ENCODE measurements at regions not wholly inside any gene's neighbourhood (a gene's known extent, or its start where the extent isn't known, plus 50 kb on each side); places are given as distances from the start of the nearest gene placed in this dataset.

DNA sequence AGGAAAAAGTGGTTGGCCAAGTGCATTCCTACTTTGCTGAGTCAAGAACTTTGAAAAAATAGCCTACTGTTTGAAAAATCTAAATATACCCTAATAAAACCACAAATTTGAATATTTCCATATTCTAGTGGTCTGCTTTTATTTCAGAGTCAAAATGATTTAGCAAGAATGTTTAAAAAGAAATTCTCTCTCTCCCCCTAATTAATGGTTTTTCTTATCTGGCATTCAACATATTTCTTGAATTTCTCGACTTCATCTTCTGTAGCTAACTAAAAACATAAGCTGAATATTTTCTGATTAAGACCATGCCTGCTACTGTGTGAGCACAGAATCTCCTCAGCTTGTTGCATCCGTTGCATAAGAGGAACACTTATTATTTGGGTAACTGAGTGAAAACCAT is 563.5 kb upstream of the TBL1XR1 start:
- no peaks in the 10 kb centered on the region for H3K27me3 ChIP-seq (replicated peaks in 1 of 7)
- H3K4me1 ChIP-seq, result no peaks in the 10 kb centered on the region
- peaks cover 0 to 2% (median 0%) of the 10 kb centered on the region in 8 donors for H3K9me3 ChIP-seq
- no peaks in the 10 kb centered on the region for H3K36me3 ChIP-seq
- intact Hi-C loops (cut with DNase I; ENCODE audit: low total_unique reads), result no loop called here
- DNase-seq, result no peak
- 71 to 87% (median 83%) methylated on average over 2 of the region's 2 CpGs for WGBS, 5 donors
- H3K4me3 ChIP-seq, result no peak overlapping the region
- TF ChIP-seq, protein P1, sequence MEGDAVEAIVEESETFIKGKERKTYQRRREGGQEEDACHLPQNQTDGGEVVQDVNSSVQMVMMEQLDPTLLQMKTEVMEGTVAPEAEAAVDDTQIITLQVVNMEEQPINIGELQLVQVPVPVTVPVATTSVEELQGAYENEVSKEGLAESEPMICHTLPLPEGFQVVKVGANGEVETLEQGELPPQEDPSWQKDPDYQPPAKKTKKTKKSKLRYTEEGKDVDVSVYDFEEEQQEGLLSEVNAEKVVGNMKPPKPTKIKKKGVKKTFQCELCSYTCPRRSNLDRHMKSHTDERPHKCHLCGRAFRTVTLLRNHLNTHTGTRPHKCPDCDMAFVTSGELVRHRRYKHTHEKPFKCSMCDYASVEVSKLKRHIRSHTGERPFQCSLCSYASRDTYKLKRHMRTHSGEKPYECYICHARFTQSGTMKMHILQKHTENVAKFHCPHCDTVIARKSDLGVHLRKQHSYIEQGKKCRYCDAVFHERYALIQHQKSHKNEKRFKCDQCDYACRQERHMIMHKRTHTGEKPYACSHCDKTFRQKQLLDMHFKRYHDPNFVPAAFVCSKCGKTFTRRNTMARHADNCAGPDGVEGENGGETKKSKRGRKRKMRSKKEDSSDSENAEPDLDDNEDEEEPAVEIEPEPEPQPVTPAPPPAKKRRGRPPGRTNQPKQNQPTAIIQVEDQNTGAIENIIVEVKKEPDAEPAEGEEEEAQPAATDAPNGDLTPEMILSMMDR (IDR thresholded peaks at IDR 0.05 in 8 of 11, conservative IDR thresholded peaks at IDR 0.05 in 3 of 11), result no peak
- no peak for TF ChIP-seq POLR2A (IDR thresholded peaks at IDR 0.05)
- no peak for TF ChIP-seq POLR2AphosphoS5 (IDR thresholded peaks at IDR 0.05)
- no peak overlapping the region for H3K27ac ChIP-seq

DNA sequence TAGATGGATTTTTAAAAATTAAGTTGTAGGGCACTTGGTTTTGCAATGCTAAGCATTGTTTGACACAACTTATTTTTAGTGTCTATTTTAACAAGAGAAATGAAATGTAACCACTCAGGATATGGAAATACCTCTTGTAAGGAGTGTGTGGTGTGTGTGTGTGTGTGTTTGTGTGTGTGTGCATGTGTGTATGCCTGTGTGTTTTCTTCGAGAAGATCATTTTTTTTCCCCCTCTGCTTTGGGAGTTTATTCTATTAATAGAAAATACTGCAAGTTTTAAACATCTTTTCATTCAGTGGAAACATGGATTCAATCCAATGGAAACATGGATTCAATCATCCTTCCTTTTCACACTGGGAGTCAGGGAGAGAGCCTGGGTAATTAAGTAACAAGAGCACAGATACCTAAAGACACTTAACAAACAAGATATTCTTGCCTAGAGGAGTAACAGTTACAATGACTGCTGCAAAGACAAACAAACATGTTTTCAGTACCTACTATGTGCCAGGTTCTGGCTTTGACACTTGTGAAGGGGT is 567.2 kb upstream of the TBL1XR1 start:
- no peak for TF ChIP-seq POLR2AphosphoS5 (IDR thresholded peaks at IDR 0.05)
- TF ChIP-seq, protein P1 (IDR thresholded peaks at IDR 0.05 in 8 of 11, conservative IDR thresholded peaks at IDR 0.05 in 3 of 11), result no peak
- TF ChIP-seq POLR2A (IDR thresholded peaks at IDR 0.05), result no peak
- H3K27ac ChIP-seq, result no peak overlapping the region
- intact Hi-C loops (cut with DNase I; ENCODE audit: low total_unique reads), result no loop called here
- DNase-seq, result no peak
- H3K27me3 ChIP-seq (replicated peaks in 1 of 7), result no peaks in the 10 kb centered on the region
- no peaks in the 10 kb centered on the region for H3K36me3 ChIP-seq
- H3K4me1 ChIP-seq, result no peaks in the 10 kb centered on the region
- H3K4me3 ChIP-seq, result no peak overlapping the region
- H3K9me3 ChIP-seq, result peaks cover 0 to 17% (median 12%) of the 10 kb centered on the region in 8 donors
- WGBS, 5 donors, result 44 to 85% (median 67%) methylated on average over 1 of the region's 1 CpG

DNA sequence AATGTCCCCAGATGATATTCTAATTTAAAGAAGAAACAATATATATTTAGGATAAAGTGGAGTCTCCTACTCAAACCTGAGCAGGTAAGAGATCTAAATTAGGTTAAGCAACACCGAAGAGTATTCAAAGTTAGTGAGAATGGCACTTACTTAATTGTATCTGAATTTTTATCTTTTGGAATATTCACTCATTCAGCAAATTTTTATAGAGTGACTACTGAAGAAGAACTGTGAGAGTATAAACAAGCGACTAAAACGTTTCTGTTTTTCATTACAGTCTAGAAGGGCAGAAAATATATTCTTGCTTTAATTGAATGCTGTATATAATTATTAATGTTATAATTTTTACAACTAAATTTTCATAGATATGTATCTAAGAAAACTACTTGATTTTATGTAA is 567.7 kb upstream of the TBL1XR1 start:
- peaks cover 0 to 22% (median 12%) of the 10 kb centered on the region in 8 donors for H3K9me3 ChIP-seq
- no peaks in the 10 kb centered on the region for H3K4me1 ChIP-seq
- H3K27ac ChIP-seq, result no peak overlapping the region
- H3K36me3 ChIP-seq, result no peaks in the 10 kb centered on the region
- DNase-seq, result no peak
- no peak overlapping the region for H3K4me3 ChIP-seq
- WGBS, 5 donors, result 81 to 93% (median 91%) methylated on average over 3 of the region's 3 CpGs
- no peak for TF ChIP-seq POLR2A (IDR thresholded peaks at IDR 0.05)
- TF ChIP-seq POLR2AphosphoS5 (IDR thresholded peaks at IDR 0.05), result no peak
- TF ChIP-seq, protein P1 (IDR thresholded peaks at IDR 0.05 in 8 of 11, conservative IDR thresholded peaks at IDR 0.05 in 3 of 11), result no peak
- intact Hi-C loops (cut with DNase I; ENCODE audit: low total_unique reads), result no loop called here
- H3K27me3 ChIP-seq (replicated peaks in 1 of 7), result no peaks in the 10 kb centered on the region

GRCh38 chr3:177770383-177771230 is 573.3 kb upstream of the TBL1XR1 start:
- peak overlapping the region in 2 of 8 donors; percentile 7 to 10 for H3K27ac ChIP-seq
- TF ChIP-seq, protein P1 (IDR thresholded peaks at IDR 0.05 in 8 of 11, conservative IDR thresholded peaks at IDR 0.05 in 3 of 11), result no peak
- TF ChIP-seq POLR2A (IDR thresholded peaks at IDR 0.05) (no peak), POLR2AphosphoS5 (IDR thresholded peaks at IDR 0.05) (no peak)
- peaks cover 0 to 15% (median 9%) of the 10 kb centered on the region in 6 donors for H3K4me1 ChIP-seq
- H3K36me3 ChIP-seq, result no peaks in the 10 kb centered on the region
- no peaks in the 10 kb centered on the region for H3K27me3 ChIP-seq (replicated peaks in 1 of 7)
- H3K9me3 ChIP-seq, result peaks cover 0 to 24% (median 12%) of the 10 kb centered on the region in 8 donors
- no peak overlapping the region for H3K4me3 ChIP-seq
- 81 to 94% (median 92%) methylated on average over 2 of the region's 2 CpGs for WGBS, 5 donors
- DNase-seq, result no peak
- intact Hi-C loops (cut with DNase I; ENCODE audit: low total_unique reads), result loop anchor here (10.0 kb wide), 1 partner anchor 716 kb away; no protein-coding TSS in a partner anchor

Data from spleen (tissue), 11 donors.